ENCODE measurements at regions not wholly inside any gene's neighbourhood (a gene's known extent, or its start where the extent isn't known, plus 50 kb on each side); places are given as distances from the start of the nearest gene placed in this dataset.

DNA sequence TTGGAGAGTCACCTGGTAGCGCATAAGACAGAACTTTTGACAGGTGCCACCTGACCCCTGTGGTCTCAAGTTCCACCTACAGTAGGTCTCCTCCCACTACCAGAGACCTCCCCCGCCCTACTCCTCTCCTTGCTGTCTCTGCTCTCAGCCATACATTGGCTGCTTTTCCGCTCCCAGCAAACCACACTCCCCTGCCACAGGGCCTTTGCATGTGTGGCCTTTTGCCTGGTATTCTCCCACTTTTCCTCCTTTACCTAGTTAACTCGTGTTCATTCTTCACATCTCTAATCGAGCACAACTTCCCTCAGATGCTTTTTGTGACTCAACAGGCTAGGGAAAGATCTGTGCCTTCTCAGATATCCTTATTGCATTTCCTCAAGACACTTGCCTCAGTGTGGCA, 218.3 kb upstream of the EEF2KMT start:
- TF ChIP-seq GLIS3 (CRISPR knock-in tag; IDR thresholded peaks at IDR 0.05) (no peak), ZFP3 (CRISPR knock-in tag; IDR thresholded peaks at IDR 0.05) (no peak), ZNF8 (CRISPR knock-in tag; IDR thresholded peaks at IDR 0.05) (no peak), ZNF70 (CRISPR knock-in tag; IDR thresholded peaks at IDR 0.05) (no peak), RARB (CRISPR knock-in tag; IDR thresholded peaks at IDR 0.05) (no peak), OSR1 (CRISPR knock-in tag; IDR thresholded peaks at IDR 0.05) (no peak), POU6F1 (CRISPR knock-in tag; IDR thresholded peaks at IDR 0.05; ENCODE audit: borderline replicate concordance, low read depth) (no peak), TOX (CRISPR knock-in tag; IDR thresholded peaks at IDR 0.05; ENCODE audit: borderline replicate concordance) (no peak), TCF4 (CRISPR knock-in tag; IDR thresholded peaks at IDR 0.05; ENCODE audit: borderline replicate concordance) (no peak)
- TF ChIP-seq, protein P1, sequence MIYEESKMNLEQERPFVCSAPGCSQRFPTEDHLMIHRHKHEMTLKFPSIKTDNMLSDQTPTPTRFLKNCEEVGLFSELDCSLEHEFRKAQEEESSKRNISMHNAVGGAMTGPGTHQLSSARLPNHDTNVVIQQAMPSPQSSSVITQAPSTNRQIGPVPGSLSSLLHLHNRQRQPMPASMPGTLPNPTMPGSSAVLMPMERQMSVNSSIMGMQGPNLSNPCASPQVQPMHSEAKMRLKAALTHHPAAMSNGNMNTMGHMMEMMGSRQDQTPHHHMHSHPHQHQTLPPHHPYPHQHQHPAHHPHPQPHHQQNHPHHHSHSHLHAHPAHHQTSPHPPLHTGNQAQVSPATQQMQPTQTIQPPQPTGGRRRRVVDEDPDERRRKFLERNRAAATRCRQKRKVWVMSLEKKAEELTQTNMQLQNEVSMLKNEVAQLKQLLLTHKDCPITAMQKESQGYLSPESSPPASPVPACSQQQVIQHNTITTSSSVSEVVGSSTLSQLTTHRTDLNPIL (CRISPR knock-in tag; IDR thresholded peaks at IDR 0.05; ENCODE audit: low read depth), result no peak
- TF ChIP-seq, protein P2, sequence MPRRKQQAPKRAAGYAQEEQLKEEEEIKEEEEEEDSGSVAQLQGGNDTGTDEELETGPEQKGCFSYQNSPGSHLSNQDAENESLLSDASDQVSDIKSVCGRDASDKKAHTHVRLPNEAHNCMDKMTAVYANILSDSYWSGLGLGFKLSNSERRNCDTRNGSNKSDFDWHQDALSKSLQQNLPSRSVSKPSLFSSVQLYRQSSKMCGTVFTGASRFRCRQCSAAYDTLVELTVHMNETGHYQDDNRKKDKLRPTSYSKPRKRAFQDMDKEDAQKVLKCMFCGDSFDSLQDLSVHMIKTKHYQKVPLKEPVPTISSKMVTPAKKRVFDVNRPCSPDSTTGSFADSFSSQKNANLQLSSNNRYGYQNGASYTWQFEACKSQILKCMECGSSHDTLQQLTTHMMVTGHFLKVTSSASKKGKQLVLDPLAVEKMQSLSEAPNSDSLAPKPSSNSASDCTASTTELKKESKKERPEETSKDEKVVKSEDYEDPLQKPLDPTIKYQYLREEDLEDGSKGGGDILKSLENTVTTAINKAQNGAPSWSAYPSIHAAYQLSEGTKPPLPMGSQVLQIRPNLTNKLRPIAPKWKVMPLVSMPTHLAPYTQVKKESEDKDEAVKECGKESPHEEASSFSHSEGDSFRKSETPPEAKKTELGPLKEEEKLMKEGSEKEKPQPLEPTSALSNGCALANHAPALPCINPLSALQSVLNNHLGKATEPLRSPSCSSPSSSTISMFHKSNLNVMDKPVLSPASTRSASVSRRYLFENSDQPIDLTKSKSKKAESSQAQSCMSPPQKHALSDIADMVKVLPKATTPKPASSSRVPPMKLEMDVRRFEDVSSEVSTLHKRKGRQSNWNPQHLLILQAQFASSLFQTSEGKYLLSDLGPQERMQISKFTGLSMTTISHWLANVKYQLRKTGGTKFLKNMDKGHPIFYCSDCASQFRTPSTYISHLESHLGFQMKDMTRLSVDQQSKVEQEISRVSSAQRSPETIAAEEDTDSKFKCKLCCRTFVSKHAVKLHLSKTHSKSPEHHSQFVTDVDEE (CRISPR knock-in tag; IDR thresholded peaks at IDR 0.05), result no peak
- ATAC-seq, result no peak

DNA sequence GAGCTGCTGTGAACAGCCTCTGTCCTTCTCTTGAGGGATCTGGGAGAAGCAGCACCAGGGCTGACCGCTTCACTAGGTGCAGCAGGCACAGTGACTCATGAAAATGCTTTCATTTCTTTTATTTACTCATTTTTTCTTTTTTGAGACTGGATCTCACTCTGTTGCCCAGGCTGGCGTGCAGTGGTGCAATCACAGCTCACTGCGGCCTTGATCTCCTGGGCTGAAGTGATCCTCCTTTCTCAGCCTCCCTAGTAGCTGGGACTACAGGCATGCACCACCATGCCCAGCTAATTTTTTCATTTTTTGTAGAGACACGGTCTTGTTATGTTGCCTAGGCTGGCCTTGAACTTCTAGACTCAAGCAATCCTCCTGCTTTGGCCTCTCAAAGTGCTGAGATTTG, 216.8 kb upstream of the EEF2KMT start:
- no peak for ATAC-seq
- TF ChIP-seq SNAI2 (CRISPR knock-in tag; IDR thresholded peaks at IDR 0.05) (no peak), ISL1 (CRISPR knock-in tag; IDR thresholded peaks at IDR 0.05) (no peak), POU6F1 (CRISPR knock-in tag; IDR thresholded peaks at IDR 0.05; ENCODE audit: borderline replicate concordance, low read depth) (no peak), PPARA (CRISPR knock-in tag; IDR thresholded peaks at IDR 0.05; ENCODE audit: borderline replicate concordance) (no peak), ARNTL (CRISPR knock-in tag; IDR thresholded peaks at IDR 0.05; ENCODE audit: borderline replicate concordance, low read depth) (no peak)
- TF ChIP-seq, protein P1 (CRISPR knock-in tag; IDR thresholded peaks at IDR 0.05; ENCODE audit: low read depth), result no peak

GRCh38 chr16:5309946-5310611, 212.5 kb upstream of the EEF2KMT start:
- no peak for ATAC-seq
- TF ChIP-seq, protein P1 (CRISPR knock-in tag; IDR thresholded peaks at IDR 0.05; ENCODE audit: low read depth), result no peak
- TF ChIP-seq ZNF8 (CRISPR knock-in tag; IDR thresholded peaks at IDR 0.05) (no peak), ZFP30 (CRISPR knock-in tag; IDR thresholded peaks at IDR 0.05) (no peak), ZNF565 (CRISPR knock-in tag; conservative IDR thresholded peaks at IDR 0.05; ENCODE audit: low read depth) (no peak), CSDC2 (CRISPR knock-in tag; IDR thresholded peaks at IDR 0.05) (no peak), TCF4 (CRISPR knock-in tag; IDR thresholded peaks at IDR 0.05; ENCODE audit: borderline replicate concordance) (no peak), POU6F1 (CRISPR knock-in tag; IDR thresholded peaks at IDR 0.05; ENCODE audit: borderline replicate concordance, low read depth) (no peak), ISL1 (CRISPR knock-in tag; IDR thresholded peaks at IDR 0.05) (no peak), ZC3H10 (CRISPR knock-in tag; IDR thresholded peaks at IDR 0.05) (no peak), BACH2 (CRISPR knock-in tag; IDR thresholded peaks at IDR 0.05; ENCODE audit: borderline replicate concordance) (no peak), TOX (CRISPR knock-in tag; IDR thresholded peaks at IDR 0.05; ENCODE audit: borderline replicate concordance) (no peak), ZFP3 (CRISPR knock-in tag; IDR thresholded peaks at IDR 0.05) (no peak)
- TF ChIP-seq, protein P2 (CRISPR knock-in tag; IDR thresholded peaks at IDR 0.05), result no peak

Measured in SK-N-SH treated with all-trans-retinoic acid at 6 μM for 48 hours (cell line).